ENCODE measurements at regions not wholly inside any gene's neighbourhood (a gene's known extent, or its start where the extent isn't known, plus 50 kb on each side); places are given as distances from the start of the nearest gene placed in this dataset.

DNA sequence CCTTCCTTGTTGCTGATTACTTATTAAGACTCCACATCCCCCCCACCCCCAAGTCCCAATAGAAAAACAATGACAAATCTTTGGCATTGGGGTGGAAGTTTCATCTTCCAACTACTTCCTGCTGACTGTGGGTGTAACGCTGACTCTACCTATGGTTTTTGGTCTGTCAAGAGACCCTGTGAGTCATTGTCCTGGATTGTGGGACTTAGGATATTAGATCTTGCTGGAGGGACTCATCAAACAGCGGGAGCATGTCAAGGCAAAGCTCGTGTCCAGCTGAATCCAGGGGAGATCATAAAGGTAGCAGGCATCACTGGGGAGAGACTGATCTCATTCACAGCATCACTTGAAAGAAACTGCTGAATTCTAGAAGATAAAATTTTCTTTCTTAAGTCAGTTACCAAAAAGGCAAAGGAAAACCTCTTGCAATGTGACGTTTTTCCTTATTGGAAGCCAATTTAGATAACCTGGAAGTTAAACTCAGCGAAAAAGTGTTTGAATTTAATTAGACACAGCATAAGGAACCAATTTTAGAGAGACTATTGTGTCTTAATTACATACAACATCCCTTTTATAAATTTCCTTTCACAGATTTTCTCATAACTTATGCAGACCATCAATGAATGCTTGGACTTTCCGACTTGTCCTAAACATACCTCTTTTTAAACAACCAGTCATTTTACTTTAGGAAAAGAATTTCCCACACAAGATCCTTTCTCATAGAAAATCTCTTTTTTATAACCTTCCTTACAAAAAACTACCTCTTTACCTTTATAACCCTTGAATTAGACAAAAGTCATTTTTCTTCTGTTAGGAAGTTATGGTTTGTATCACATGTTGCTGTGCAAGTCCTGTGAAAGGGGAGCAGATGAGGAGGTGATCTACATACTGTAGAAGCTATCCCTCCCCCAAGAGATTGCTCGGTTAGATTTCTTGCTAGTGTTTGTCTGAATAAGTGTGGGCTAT is 94.6 kb upstream of the SCAF11 start:
- TF ChIP-seq CTCF (IDR thresholded peaks at IDR 0.05) (no peak), POLR2A (IDR thresholded peaks at IDR 0.05; ENCODE audit: low read depth) (no peak)

Measured in esophagus muscularis mucosa (tissue), 3 donors.